GM04504 (cell line): ENCODE measurements at regions not wholly inside any gene's neighbourhood (a gene's known extent, or its start where the extent isn't known, plus 50 kb on each side); places are given as distances from the start of the nearest gene placed in this dataset.

Experiments used
- DNase-seq: peaks from one replicate; pipeline ENCODE4 v3.0.0-alpha.2; 2012; ENCODE audit warnings: low read depth

DNA sequence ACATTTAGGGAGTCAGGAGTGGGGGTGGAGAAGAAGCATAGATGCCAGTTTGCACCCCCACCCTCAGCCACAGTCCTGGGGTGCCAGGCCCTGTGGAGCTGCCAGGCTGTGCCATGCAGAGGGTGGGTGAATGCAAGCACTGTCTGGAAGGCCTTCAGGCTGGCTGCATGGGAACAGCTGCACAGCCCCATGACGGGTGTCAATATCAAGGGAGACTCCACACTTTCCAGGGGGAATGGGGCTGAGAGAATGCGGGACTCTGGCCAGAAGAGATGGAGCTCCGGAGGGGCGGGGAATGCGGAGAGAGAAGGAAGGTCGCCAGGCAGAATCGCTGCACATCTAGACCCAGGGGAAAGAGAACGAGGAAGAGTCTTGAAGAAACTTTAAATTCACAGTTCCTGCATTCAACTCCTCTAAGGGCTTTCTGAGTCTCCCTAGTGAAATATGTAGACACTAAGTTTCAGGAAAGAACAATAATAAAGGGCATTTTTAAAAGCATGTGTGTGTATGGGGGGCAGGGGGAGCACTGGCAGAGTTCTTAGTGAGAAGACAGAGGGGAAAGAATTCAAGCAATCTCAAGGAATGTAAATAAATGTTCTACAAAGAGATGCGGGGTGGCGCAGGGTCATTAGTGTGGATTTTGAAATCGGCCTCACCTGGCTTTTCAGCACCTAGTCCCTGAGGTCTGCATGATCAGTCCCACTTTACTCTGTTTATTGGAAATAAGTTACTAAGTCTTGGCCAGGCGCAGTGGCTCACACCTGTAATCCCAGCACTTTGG lies 59.1 kb downstream of the BOD1 start:
- no peak for DNase-seq

DNA sequence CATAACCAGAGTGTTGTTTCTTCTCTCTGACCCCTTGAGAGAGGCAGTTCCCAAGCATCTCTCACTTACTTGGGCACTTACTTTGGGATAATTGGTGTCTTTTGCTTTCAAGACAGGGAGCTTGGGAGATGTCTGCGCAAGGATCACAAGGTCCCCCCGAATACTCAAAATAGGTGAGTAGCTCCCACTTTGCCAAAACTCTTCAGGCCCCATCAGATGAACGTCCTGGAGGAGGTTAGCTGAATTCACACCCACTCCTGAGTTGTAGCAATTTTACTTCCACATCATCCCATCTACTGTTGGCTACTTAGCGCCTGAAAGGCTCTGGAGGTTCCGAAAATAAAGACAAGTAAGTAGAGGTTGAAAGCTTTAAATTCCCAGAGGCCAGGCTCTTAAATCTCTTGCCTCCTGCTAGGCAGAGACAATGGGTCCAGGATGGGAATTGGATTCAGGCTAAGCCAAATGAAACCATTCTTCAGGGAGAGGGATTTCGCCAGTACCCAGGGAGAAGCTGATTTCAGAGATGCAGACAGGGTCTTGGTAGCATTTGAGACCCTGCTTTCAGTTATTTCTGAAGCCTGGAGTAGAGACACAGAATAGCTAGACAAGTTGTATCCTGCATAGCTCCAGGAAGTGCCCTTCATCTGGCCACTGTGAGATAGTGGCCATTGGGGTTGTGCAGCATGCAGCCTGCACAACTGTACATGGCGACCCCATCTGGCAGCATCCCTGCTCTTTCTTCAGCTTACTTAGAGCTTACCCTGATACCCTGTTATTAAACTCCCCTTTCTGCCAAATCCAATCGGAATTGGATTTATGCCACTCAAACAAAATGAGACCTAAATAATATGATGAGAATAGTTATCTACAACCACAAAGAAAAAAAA lies 60.1 kb downstream of the BOD1 start:
- no peak for DNase-seq

DNA sequence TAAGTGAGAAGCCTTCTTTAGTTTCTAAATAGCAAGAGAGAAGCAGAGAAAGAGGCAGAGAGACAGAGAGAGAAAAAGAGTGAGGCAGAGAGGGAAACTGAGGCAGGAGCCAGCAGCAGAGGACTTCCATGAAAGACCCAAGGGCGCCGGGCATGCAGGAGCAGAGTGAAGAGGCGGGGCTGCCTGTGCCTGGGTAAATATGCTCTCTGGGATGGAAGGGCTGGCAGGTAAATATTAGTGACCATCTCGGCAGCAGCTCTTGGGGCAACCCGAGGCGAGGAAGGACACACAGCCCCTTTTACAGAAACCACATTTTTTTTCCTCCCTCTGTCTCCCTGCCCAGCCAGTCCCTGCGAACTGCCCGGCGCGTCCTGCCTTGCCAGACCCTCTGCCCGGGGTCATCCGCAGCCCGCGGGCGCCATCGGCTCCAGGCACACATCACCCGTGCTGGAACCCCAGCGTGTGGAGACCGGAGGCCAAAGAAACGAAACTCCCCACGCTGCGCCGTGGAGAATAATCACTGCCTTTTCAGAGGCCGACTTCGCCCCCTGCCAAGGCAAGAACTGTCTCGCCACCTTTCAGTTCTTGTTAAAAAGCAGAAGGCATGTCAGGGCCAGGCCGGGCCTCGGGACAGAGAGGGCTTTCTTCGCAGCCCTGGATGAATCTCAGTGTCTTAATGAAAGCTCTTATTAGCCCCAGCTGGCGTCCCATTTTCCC lies 61.3 kb downstream of the BOD1 start:
- no peak for DNase-seq

DNA sequence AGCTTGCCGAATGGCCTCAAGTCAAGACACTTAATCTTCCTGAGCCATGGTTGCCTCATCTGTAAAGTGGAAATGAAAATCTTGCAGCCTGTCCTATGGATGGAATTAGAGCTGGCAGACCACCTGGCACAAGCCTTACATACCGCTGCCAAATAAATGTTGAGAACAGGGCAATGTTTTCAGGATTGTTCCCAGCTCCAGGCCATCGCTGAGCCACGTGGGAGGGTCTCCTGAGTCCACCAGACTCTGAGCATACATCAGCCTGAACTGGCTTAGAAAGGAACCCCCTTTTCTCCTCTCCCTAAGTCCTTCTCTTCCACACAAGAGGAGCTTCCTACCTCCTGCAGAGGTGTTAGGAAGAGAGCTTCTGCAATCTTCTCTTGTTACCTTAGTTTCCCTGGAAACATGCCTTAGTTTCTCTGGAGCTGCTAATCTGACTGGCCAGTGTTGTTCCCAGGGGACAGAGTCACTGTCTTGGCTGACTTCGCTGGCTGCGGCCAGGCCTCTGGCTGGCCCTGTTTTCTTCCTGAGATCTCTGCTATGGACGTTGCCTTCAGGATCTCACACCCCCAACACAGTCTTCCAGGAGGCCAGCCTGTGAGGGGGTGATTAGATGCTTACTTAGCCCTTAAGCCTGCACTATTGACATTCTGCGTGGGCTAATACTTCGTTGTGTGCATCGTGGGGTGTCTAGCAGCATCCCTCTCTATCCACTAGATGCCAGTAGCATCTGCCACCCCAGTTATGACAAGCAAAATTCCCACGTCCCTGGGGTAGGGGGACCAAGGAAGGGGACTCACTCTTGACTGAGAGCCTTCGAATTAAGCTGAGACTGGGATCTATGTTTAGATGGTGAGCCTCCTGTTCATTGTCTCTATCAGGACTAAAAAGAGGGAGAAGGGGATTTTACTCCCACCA lies 62.2 kb downstream of the BOD1 start:
- no peak for DNase-seq

DNA sequence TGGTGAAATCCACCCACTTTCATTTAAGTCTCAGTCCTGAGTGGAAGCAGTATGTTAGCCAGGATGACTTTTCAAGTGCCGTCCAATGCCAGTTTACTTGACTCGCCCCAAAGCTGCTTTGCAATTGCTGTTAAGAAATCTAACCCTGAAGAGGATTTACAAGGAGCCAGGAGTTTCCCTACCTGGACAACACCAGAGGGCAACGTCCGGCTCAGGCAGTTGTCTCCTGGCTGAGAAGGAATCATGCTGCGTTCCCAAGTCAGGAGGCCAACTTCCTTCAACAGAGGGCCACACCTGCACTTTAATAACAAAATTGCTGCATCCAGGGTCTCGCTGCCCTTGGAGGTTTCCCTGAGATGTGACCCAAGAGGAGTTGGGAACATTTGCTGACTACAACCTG lies 65.8 kb downstream of the BOD1 start:
- DNase-seq = no peak

DNA sequence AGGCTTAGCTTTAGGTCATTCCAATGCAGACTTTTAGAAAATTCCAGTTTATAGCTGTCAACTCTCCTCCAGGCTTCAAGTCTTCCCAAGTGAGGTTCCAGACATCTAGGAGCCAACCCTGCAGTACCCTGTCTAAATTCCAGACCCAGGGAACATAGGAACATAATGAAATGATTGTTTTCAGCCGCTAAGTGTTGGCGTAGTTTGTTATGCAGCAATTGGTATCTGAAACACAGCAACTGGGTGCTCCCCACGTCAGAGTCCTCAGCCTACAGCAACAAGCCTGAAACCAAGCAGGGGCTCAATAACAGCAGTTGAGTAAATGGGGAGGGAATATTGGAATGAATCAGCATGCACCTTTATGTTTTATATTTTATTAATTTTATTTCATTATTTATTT lies 66.8 kb downstream of the BOD1 start:
- DNase-seq = no peak

DNA sequence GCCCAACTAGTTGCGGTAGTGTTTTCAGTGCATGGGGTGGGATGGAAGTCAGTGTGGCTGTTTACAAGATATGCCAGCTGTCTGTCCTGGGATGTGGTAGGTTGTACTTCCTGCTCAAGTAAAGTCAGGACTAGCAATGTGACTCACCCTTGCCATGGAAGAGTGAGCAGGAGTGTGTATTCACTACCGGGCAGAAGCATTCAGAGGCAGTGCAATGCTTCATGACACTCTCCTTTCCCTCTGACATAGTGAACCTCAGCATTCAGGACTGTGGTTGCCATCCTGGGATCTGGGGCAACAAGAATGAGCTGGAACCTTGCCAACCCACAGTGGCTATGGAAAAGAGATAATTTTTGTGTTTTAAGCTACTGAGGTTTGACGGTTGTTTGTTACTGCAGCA lies 68.9 kb downstream of the BOD1 start:
- no peak for DNase-seq

DNA sequence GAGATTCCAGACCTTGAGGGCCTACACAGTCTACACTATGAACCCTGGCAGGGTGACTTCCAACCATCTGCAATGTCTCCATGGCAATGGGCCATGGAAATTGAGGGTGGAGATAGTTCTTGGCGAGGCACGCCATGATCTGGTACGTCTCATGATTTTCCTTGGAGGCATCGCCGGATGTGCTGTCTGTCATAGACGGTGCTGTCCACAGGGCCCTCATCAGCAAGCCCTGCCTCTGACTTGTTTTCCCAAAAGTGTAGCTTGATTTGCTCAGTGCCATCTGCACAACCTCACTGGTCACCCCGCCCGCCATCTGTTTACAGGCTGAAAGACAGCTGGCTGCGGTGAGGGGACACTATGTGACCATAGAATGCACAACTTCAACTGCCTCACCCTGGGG lies 73.5 kb downstream of the BOD1 start:
- no peak for DNase-seq

DNA sequence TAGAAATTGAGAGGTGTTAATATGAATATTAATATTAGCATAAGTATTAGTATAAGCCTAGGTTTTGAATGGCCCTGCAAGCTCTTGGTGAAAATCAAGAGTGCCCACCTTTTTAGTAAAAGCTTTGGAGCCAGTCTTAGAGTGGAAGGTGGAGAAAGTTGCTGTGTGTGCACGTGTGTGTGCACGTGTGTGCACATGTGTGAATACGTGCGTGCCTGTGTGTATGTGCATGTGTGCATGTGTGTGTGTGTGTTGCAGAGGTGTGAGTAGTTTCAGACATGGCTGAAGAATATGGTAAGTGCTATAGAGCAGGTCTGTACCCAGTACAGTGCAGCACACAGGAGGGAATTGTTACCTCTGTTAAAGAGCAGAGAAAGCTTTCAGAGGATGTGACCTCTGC lies 74.3 kb downstream of the BOD1 start:
- DNase-seq = no peak

DNA sequence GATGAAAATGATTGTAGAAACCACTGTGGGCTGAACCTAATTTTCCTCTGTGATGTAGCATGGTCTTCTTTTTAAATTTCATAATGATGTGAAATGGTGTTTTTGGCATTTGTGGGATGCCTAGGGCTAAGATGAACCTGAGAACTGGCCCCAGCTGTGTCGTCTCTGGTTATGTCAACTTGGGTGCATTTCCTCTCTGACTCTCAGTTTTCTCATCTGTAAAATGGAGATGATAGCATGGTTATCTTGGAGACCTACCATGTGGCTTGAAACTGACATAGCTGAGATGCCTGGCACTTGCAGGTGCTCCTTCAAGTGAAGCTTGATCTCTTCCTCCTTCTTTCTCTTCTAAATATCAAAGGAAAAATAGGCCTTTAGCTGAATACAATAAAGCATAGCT lies 77.8 kb downstream of the BOD1 start:
- no peak for DNase-seq

DNA sequence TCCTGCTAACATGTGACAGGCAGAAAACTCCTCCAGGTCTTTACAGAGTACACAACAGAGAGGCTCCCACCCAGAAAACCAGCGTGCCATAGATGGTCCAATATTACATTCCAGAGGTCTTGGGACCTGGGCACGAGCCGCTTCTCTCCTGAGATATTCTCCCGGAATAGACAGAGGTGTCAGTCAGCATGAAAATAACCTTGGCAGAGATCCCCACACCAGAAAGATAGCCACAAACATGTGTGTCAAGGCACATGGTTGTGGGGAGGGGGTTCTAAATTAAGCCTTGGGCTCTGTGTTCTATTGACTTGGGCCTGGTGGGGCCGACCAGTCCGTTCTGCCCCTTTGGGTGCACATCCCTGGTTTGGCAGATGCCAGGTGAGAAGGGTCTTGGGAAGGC lies 78.4 kb downstream of the BOD1 start:
- no peak for DNase-seq

DNA sequence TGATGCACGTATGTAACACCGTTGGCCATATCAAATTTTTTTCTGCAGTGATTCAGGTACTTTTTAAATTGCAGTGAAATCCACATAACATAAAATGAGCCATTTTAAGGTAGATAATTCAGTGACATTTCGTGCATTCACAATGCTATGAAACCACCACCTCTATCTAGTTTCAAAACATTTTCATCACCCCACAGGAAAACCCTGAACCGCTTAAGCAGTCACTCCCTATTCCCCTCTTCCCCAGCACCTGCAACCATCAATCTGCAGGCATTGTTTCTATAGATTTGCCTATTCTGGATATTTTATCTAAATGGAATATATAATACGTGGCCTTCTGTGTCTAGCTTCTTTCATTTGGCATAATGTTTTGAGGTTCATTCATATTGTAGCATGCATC lies 79.2 kb downstream of the BOD1 start:
- DNase-seq = no peak

DNA sequence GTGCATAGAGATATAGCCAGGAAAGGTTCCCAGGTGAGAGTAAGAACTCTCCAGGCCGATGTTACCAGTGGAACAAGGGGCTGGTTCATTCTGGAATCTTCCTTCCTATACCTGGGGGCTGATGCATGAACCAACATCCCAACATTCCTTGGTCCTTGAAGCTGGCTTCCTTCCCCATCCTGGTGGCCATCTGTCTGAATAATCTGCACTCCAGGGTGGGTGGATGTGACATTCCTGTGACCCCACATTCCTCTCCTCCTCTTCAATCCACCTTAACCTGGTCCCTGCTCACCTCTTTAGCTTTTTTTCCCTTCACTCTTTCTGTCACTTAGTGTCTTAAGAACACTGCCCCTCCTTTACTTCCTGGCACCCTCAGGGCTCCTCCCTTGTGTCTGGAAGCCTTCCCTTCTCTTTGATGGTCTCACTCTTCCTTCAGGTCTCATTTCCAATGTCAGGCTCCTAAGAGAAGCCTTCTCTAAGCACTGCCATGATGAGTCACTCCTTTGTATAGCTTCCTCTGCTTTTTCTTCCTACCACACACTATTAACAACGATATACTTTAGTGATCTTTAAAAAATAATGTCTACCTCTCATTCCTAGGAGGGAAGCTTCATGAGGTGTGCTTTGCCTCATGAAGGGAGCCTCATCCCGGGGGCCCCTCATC lies 80.3 kb downstream of the BOD1 start:
- DNase-seq = no peak

DNA sequence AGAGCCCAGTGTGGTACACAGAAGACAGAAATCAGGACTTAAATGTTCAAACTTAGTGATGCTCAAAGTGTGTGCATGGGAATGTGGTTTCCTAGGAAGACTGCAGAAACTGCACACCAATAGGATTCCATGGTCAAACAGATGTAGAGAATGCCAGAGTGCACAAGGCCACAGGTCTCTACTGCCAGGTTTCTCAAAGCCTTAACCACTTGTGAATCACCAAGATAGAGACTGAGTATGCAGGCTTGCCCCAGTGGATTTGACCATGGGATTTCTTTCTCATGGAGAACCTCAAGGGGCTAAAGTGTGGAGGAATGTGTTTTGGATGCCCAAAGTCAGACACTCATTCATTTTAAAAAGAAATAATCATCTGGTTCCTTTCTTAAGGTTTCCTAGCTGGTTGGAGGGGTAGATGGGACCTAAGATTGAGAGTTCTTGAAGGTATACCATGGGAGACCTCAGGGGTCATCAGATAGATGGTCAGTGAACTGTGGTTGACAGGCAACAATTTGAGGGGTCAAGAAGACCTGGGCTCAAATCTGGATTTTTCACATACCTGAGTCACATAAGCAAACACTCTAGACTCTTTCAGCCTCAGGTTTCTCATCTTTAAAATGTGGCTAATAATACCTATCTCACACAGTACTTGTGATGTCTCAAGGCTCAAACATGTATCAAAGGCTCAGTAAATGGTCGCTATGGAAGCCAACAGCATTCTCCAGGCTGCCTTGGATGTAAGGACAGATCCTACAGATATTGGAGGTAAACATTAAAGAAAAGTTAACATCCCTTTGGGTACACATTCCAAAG lies 81.1 kb downstream of the BOD1 start:
- no peak for DNase-seq

DNA sequence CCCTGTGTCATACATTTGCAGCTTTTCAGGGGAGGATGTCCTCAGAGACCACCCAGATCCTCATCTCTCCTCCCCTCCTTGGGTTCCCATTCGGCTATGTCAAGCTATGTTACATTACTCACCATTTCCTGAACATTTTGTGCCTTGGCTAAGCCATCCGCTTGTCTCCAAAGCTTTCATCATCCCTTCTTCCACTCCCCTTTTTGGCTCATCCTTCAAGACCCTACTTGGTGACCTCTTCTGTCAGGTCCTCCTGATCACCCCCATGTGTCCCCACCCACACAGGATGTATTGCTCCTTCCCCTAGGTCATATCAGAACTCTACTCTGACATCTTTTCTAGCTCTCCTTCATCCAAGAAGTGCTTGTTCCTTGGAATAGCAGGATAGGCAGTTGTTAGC lies 81.8 kb downstream of the BOD1 start:
- no peak for DNase-seq

DNA sequence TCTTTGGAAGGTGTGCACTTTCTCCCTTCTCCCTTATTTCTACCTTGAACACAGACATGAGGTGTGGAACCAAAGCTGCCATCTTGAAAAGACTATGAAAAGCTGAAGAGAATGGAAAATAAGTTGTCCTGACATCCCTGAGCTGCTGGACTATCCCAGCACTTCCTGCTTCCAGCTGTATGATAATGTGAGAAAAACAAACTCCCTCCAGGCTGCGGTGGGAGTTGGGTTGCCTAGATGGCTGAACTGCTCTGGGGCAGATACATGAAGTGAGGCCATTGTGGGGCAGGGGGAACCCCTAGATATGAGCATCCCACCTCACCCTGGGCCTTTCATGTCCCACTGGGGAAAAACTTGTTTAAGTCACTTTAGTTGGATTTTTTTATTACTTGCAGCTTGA lies 82.4 kb downstream of the BOD1 start:
- no peak for DNase-seq

DNA sequence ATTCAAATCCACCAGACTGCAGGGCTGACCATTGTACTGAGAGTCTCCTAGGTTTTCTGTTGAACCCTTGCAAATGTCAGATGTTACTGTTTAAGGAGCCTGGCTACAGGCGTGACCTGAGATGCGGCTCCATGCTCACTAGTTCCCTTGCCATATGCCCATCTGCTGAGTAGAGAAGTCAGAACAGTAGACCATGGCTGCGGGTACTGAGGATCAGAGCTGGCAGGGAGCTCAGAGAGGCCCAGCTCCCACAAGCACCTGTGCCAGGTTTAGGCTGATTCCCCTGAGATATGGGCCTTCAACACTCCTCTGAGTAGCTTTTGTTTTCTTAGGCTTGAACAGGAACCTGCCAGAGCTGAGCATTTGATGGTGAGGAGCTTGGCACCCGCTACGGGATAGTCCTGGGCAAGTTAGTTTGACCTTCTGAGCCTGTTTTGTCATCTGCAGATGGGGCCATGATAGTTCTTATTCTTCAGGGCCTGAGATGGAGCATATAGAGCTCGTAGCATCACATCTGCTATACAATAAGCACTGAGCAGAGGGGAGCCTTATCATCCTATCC lies 83.7 kb downstream of the BOD1 start:
- DNase-seq = no peak

DNA sequence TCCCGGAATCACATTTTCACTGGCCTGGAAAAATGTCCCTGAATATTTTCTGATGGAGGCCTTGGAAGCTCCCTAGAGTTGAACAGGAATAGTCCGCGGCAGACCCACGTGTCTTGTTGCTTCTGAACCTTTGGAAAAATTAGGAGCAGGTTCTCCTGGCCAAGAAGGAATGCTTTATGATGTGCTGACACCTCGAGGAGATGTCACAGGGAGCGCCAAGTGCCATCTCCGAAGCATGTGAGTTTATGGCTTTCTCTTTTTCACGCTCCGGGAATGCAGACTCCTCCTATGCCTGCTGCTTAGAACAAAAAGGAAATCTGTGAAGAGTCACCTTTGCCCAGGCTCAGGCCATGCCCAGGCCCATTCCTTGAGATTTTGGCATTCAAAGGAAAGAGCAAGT lies 84.6 kb downstream of the BOD1 start:
- DNase-seq = no peak

DNA sequence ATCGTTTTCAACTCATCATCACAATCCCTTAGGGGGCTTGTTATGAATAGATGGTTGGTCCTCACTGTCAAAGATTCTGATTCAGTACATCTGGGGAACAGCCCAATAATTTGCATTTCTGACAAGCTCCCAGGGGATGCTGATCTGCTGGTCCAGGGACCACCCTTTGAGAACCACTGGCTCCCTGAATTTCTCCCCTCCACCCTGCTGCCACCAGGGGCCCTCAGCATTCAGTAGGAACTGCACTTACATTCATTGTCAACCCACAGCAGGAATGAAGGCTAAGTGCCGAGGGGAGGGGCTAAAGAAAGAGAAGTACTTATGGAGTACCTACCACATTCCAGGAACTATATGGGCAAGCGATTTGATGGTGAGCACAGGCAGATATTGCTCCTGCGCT lies 85.9 kb downstream of the BOD1 start:
- DNase-seq = no peak

DNA sequence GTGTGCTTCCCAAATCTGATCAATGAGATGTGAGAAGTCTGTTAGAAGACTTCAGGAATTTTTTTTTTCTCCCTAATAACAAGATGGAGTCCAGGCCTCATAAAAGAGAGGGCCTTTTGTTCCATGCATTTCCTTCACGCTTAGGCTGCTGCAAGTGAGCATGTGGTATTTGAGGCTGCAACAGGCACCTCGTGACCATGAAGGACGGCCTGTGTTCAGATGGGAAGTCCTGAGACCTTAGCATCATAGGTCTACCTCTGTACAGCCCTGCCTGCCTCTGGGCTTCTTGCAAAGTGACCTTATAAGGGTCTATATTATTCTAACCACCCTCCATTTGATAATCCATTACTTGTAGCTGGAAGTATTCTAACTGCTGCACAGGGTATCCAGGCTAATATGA lies 86.6 kb downstream of the BOD1 start:
- no peak for DNase-seq
